ENCODE measurements at regions not wholly inside any gene's neighbourhood (a gene's known extent, or its start where the extent isn't known, plus 50 kb on each side); places are given as distances from the start of the nearest gene placed in this dataset.
"Not testable (repeated sequence)": the region's sequence is repeated elsewhere in the genome, so short reads cannot be mapped to it uniquely, and the experiment has no call there.

DNA sequence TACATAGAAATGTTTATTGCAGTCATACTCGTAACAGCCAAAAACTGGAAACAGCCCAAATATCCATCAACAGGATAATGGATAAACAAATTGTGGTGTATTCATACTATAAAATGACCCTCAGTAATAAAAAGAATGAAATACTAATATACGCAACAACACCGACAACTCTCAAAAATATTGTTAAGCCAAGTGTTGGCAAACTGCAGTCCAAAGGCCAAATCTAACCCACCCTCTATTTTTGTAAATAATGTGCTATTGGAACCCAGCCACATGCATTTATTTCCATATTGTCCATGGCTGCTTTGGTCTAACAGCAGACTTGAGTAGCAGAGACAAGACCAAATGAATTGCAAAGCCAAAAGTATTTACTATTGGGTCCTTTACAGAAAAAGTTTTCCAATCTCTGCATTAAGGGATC lies 151.0 kb downstream of the MREG start:
- intact Hi-C loops (cut with DNase I): no loop called here
- H3K9me3 ChIP-seq: no peaks in the 10 kb centered on the region
- DNase-seq: no peak
- H3K4me1 ChIP-seq: no peaks in the 10 kb centered on the region
- WGBS, 2 donors: 86 to 91% methylated on average over 3 of the region's 3 CpGs
- no peak overlapping the region for H3K27ac ChIP-seq
- H3K4me3 ChIP-seq (replicated peaks in 1 of 3): no peak overlapping the region
- no peak for TF ChIP-seq POLR2A (IDR thresholded peaks at IDR 0.05)
- TF ChIP-seq, protein P1, sequence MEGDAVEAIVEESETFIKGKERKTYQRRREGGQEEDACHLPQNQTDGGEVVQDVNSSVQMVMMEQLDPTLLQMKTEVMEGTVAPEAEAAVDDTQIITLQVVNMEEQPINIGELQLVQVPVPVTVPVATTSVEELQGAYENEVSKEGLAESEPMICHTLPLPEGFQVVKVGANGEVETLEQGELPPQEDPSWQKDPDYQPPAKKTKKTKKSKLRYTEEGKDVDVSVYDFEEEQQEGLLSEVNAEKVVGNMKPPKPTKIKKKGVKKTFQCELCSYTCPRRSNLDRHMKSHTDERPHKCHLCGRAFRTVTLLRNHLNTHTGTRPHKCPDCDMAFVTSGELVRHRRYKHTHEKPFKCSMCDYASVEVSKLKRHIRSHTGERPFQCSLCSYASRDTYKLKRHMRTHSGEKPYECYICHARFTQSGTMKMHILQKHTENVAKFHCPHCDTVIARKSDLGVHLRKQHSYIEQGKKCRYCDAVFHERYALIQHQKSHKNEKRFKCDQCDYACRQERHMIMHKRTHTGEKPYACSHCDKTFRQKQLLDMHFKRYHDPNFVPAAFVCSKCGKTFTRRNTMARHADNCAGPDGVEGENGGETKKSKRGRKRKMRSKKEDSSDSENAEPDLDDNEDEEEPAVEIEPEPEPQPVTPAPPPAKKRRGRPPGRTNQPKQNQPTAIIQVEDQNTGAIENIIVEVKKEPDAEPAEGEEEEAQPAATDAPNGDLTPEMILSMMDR (IDR thresholded peaks at IDR 0.05): no peak
- H3K36me3 ChIP-seq: no peaks in the 10 kb centered on the region
- no peaks in the 10 kb centered on the region for H3K27me3 ChIP-seq

DNA sequence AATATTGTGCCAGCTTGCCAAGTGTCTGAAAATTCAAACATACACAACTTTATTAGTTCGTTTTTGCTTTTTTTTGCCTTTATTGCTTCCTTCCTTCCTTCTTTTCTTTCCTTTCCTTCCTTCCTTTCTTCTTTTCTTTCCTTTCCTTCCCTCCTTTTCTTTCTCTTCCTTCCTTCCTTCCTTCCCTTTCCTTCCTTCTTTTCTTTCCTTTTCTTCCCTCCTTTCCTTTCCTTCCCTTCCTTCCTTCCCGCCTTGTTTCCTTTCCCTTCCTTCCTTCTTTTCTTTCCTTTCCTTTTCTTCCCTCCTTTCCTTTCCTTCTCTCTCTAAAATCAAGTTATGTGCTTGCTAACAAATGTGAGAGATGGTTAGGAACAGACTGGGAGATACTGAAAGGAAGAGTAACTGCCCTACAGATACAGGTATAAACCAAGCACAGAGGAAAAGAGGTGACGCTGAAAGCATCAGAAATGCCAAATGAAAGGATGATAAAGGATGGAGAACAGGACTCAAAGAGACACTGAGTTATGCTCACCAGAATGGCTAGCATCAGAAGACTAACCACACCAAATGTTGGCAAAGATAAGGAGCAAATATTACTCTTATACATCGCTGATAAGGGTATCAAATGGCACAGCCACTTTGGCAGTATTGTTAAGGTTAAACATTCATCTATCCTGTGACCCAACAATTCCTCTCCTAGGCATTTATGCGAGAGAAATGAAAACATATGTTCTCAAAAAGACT lies 151.6 kb downstream of the MREG start:
- intact Hi-C loops (cut with DNase I): no loop called here
- no peak for TF ChIP-seq POLR2A (IDR thresholded peaks at IDR 0.05)
- TF ChIP-seq, protein P1 (IDR thresholded peaks at IDR 0.05): no peak
- H3K27me3 ChIP-seq: no peaks in the 10 kb centered on the region
- no peak for DNase-seq
- WGBS, 2 donors: 89 to 90% methylated on average over 5 of the region's 5 CpGs
- H3K4me3 ChIP-seq (replicated peaks in 1 of 3): no peak overlapping the region
- no peaks in the 10 kb centered on the region for H3K4me1 ChIP-seq
- no peak overlapping the region for H3K27ac ChIP-seq
- no peaks in the 10 kb centered on the region for H3K9me3 ChIP-seq
- H3K36me3 ChIP-seq: no peaks in the 10 kb centered on the region

GRCh38 chr2:215856080-215856479 lies 157.3 kb downstream of the MREG start:
- TF ChIP-seq, protein P1 (IDR thresholded peaks at IDR 0.05): no peak
- no peak for TF ChIP-seq POLR2A (IDR thresholded peaks at IDR 0.05)
- Histone ChIP-seq H3K4me1 (no peaks in the 10 kb centered on the region), H3K4me3 (replicated peaks in 1 of 3) (no peak overlapping the region), H3K27ac (no peak overlapping the region), H3K27me3 (no peaks in the 10 kb centered on the region), H3K36me3 (no peaks in the 10 kb centered on the region), H3K9me3 (no peaks in the 10 kb centered on the region)
- 85 to 87% methylated on average over 2 of the region's 2 CpGs for WGBS, 2 donors
- intact Hi-C loops (cut with DNase I): no loop called here
- DNase-seq: no peak

GRCh38 chr2:215855308-215855707 lies 158.0 kb downstream of the MREG start:
- H3K27ac ChIP-seq; intact Hi-C loops (cut with DNase I); H3K9me3 ChIP-seq; H3K4me1 ChIP-seq; DNase-seq; H3K27me3 ChIP-seq; H3K36me3 ChIP-seq; H3K4me3 ChIP-seq (replicated peaks in 1 of 3): not testable (repeated sequence)
- 85 to 92% methylated on average over 1 of the region's 1 CpG for WGBS, 2 donors

DNA sequence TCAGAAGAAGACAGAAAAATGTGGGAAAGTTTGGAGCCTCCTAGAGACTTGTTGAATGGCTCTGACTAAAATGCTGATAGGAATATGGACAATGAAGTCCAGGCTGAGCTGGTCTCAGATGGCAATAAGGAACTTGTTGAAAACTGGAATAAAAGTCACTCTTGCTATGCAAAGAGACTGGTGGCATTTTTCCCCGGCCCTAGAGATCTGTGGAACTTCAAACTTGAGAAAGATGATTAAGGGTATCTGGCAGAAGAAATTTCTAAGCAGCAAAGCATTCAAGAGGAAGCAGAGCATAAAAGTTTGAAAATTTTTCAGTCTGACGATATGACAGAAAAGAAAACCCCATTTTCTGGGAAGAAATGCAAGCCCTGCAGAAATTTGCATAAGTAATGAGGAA lies 159.3 kb downstream of the MREG start:
- no peaks in the 10 kb centered on the region for H3K9me3 ChIP-seq
- intact Hi-C loops (cut with DNase I): no loop called here
- TF ChIP-seq, protein P1 (IDR thresholded peaks at IDR 0.05): no peak
- no peak for TF ChIP-seq POLR2A (IDR thresholded peaks at IDR 0.05)
- no peak overlapping the region for H3K4me3 ChIP-seq (replicated peaks in 1 of 3)
- no peak overlapping the region for H3K27ac ChIP-seq
- no peaks in the 10 kb centered on the region for H3K4me1 ChIP-seq
- H3K27me3 ChIP-seq: no peaks in the 10 kb centered on the region
- DNase-seq: no peak
- no peaks in the 10 kb centered on the region for H3K36me3 ChIP-seq
- WGBS, 2 donors: 85 to 88% methylated on average over 2 of the region's 2 CpGs
